GM18520 (cell line): ENCODE measurements at regions not wholly inside any gene's neighbourhood (a gene's known extent, or its start where the extent isn't known, plus 50 kb on each side); places are given as distances from the start of the nearest gene placed in this dataset.

ENCODE experiments used
- ATAC-seq: cut with Tn5 transposase; IDR thresholded peaks from one replicate; pipeline ENCODE4 v1.9.1; 2021; ENCODE audit not compliant: unreplicated experiment

- no peak for ATAC-seq
Observed at GRCh38 chr13:78428646-78429045, 174.7 kb downstream of the POU4F1 start.

GRCh38 chr13:78426183-78426582 lies 177.2 kb downstream of the POU4F1 start:
- ATAC-seq = no peak

- ATAC-seq = peak; percentile 100
Observed at GRCh38 chr13:78420814-78421213, 182.5 kb downstream of the POU4F1 start.

DNA sequence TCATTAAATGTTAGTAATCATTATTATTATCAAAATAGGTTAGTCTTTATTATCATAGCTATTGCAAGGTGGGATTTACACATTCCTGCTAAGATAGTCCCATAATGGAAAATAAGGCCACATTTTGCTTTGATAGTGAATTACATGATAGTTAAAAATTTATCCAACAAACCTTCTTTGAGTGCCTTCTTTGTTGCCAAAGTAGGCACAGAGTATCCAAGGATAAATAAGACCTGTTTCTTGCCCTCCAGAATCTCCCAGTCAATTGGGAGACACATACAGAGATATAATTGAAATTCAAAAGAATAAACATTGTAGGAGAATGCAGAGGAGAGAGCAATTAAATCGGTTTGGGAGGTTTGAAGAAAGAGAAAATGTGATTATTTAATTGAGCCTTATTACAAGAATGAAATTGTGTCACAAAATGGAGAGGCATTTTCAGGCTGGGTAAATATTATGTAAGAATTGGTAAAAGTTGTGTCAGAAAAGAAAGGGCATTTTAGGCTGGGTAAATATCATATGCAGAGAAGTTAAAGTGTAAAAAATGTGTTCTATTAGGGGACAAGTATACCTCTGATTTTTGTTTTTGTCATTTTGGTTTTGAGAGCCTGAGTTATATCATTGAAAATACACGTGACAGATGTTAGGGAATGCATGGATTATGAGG lies 189.3 kb downstream of the POU4F1 start:
- no peak for ATAC-seq

DNA sequence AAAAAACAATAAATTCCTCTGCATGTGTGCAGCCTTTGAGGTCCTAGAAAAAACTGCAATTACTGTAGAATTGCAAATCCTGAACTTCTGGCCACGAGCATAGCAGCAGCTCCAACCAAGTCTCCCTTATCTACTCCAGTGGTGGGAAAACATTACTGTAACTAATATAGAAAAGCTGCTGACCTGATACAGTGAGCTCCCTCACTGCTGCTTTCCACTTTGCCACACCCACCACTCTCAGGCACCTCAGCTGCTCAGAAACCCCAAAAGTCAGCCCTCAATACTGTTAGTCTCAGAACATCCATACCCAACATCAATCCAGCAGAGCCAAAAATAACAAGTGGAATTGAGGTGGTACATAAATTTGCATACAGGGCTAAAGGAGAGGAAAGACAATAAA lies 192.5 kb downstream of the POU4F1 start:
- no peak for ATAC-seq

GRCh38 chr13:78410164-78410563 lies 193.2 kb downstream of the POU4F1 start:
- ATAC-seq = no peak

GRCh38 chr13:78409172-78409571 lies 194.2 kb downstream of the POU4F1 start:
- ATAC-seq = peak; percentile 93

DNA sequence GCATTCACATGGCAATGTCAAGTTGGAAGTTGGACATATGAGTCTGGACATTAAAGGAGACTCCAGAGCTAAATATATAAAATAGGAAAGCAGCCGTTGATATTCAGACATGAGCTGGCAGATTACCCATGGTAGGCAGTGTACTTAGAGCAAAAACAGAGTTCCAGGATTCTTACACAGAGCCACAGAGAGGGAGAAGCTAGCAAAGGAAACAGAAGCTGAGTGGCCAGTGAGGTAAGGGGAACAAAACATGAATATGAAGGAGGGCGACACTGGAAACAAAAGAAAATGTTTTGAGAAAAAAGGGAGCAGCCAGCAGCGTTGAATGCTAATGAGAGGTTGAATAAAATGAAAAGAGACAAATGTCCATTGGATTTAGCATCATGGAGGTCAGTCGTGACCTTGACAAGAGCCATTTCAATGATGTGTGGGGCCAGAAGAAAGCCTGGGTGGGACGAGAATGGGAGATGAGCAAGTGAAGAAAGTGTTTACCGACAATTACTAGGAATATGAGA lies 198.4 kb downstream of the POU4F1 start:
- no peak for ATAC-seq

- no peak for ATAC-seq
Observed at GRCh38 chr13:78402708-78403400, 200.5 kb downstream of the POU4F1 start.

- ATAC-seq = no peak
Observed at GRCh38 chr13:78401873-78402707, 201.3 kb downstream of the POU4F1 start.

GRCh38 chr13:78398743-78399410 lies 204.5 kb downstream of the POU4F1 start:
- peak; percentile 91 for ATAC-seq

DNA sequence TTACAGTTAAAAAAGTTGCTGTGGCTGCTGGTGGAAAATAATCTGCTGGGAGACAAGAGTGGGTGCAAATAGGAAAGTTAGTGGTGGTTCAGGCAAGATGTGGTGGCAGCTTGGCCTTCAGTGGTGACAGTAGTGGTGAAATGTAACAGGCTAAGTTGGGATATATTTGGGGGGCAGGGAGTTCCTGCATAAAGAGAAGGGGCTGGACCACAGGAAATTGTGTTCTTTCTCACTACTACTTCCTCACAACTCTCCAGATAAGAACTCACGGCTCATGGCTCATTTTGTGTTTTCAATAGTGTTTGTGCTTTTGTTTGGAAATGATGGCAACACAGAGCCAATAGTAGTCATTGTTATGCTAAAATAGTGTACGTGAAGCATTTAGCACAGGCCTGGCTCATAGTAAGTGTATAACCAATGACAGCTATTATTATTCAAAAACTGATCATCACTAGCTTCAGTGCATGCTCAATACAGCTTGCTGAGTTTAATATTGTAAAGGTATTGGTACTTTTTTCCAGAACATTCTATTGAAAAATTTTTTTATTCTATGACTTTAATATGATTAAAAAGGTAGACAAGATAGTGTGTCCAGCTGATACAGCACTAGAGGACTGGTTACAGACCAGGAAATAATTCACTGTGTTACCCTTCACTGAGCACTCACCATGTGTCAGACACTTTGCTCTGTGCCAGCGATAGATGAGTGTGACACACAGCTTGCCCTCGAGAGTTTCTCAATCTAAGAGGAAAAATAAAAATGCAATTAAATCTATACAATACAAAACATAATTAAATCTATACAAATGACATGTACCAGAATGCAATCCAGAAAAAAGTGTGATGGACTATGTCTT lies 209.8 kb downstream of the POU4F1 start:
- no peak for ATAC-seq

- ATAC-seq = no peak
Observed at GRCh38 chr13:78383899-78384298, 219.5 kb downstream of the POU4F1 start.

DNA sequence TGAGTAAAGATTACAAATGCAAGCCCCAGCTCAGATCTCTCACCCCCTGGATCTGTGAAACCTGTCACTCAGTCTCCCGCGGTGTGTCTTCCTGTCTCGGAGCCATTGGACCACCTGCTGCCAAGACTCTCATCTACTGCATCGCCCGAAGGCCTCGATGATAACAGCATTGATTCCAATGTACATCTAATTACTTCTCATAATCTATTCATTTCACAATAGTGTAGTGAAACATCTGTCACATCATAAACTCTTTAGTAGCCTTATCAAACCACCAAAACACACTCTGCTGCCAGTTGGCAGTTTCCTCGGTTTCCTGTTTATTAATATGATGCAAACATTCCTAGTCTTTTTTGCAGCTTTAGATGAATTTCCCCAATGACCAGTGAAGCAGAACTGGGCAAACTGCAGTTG lies 220.3 kb downstream of the POU4F1 start:
- no peak for ATAC-seq

DNA sequence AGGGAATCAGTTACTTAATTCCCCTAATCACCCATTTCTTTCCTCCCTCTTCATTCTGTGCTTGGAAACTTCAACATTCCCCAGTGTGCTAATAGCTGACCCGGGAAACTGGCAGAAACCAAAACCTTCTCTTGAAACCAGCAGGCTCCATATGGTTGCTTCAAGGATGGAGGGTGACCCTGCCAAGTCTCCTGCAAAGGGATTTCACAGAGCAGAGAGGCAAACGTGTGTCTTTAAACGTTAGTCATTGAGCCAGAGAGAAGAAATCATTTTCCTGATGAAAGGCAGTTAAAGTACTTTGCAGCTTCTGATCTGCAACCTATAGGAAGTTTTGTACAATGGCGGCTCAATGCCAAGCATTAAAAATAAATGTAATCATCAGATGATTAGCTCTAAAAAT lies 220.9 kb downstream of the POU4F1 start:
- no peak for ATAC-seq

DNA sequence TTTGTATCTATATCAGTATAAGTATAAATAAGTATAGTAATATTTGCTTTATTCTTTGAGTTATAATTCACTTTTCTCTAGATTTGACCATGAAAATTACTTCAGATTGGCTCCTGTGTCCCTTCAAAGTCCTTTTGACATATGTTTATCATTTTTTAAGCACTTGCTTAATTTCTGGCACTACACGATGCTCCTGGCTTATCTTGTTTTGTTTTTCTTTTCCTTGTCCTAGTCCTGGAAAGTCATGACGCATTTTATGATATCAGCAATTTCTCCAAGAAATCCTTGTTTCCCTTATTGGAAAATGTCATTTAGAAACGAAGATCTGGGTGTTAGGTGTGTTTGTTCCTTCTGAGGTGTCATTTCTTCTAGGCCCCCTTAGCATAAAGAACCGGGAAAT lies 226.5 kb downstream of the POU4F1 start:
- ATAC-seq = no peak

DNA sequence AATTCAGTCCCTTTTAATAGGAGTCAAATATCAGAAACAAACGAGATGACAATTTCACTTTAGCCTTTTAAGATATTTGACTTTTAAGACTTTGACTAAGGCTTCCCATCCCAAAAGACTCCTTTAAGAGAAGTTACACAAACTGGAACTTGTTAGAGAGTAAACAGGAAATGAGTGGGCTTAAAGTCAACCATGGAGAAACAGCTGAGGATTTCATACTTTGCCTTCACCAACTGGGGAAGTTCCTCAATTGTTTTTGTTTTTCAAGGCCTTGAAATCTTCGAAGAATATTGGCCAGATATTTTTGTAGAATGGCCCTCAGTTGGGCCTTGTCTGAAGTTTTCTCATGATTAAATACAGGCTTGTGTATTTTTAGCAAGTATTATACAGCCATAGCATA lies 227.3 kb downstream of the POU4F1 start:
- ATAC-seq = no peak

DNA sequence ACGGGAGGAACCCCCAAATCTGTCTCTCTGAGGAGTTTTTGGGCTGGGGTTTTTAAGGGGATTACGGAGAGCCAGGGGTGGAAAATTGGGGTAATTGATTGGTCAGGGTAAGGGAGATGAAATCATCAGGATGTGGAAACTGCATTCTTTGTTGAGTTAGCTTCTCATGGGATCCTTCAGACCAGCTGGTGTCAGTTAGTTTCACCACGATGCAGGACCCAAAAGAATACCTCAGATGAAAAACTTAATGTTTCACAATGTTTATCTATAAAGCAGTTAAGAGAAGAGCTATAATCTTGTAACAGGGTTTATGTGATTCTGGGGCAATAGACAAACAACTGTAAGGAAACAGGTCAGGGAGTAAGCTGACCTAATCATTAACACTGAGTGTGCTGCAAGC lies 230.8 kb downstream of the POU4F1 start:
- no peak for ATAC-seq

- no peak for ATAC-seq
Observed at GRCh38 chr13:78370231-78370630, 233.1 kb downstream of the POU4F1 start.

DNA sequence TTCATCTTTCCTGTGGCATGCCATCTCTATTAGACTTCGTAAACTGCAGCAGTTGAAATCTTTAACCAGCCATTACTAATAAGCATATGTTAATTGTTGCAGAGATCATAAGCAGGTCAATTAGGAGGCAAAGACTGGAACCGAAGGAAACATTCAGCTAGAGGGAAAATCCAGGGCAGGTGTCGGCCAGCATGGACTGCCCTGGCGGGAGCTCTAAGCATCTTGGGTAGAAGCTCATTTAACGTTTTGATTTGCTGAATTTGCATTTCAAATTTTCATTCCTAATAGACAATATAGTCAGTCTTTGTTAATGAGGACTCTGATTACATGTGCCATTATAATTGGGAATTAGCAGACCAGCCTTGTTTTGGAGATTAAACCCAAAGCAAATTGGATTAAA lies 238.6 kb downstream of the POU4F1 start:
- no peak for ATAC-seq
